Skeletal muscle tissue (tissue), 3 donors: ENCODE measurements at regions not wholly inside any gene's neighbourhood (a gene's known extent, or its start where the extent isn't known, plus 50 kb on each side); places are given as distances from the start of the nearest gene placed in this dataset.
"Not testable (repeated sequence)": the region's sequence is repeated elsewhere in the genome, so short reads cannot be mapped to it uniquely, and the experiment has no call there.

Experiments used
- H3K27ac ChIP-seq: one replicate; pipeline ENCODE4 v1.7.0; 2013; ENCODE audit warnings: mild to moderate bottlenecking, low read depth, low read length, inconsistent platforms
- H3K27me3 ChIP-seq, 3 donors: one replicate each; pipeline ENCODE4 v1.7.0; 2013; ENCODE audit warnings: low read length in 3 of 3; ENCODE audit not compliant: control insufficient read depth in 3 of 3, insufficient read depth in 3 of 3
- H3K36me3 ChIP-seq, 3 donors: one replicate each; pipeline ENCODE4 v1.7.0; 2013; ENCODE audit warnings: low read length in 3 of 3; ENCODE audit not compliant: control insufficient read depth in 3 of 3, insufficient read depth in 3 of 3
- H3K4me1 ChIP-seq, 3 donors: one replicate each; pipeline ENCODE4 v1.7.0; 2013; ENCODE audit warnings: low read length in 3 of 3, mild to moderate bottlenecking in 3 of 3; ENCODE audit not compliant: control insufficient read depth in 3 of 3, insufficient read depth in 3 of 3
- H3K4me3 ChIP-seq, 3 donors: one replicate each; pipeline ENCODE4 v1.7.0; 2013; ENCODE audit warnings: low read length in 3 of 3
- H3K9ac ChIP-seq, 3 donors: one replicate each; pipeline ENCODE4 v1.7.0; 2013; ENCODE audit warnings: low read length in 3 of 3, mild to moderate bottlenecking in 3 of 3, moderate library complexity in 2 of 3, low read depth in 1 of 3
- H3K9me3 ChIP-seq, 3 donors: one replicate each; pipeline ENCODE4 v1.7.0; 2013; ENCODE audit warnings: low read length in 3 of 3; ENCODE audit not compliant: control insufficient read depth in 3 of 3
- donor health status: Osteomylitis.

- not testable (repeated sequence) for H3K27me3 ChIP-seq, H3K9ac ChIP-seq, H3K4me3 ChIP-seq, H3K36me3 ChIP-seq, H3K4me1 ChIP-seq, H3K9me3 ChIP-seq, H3K27ac ChIP-seq
These were observed 152.9 kb downstream of the TMEM121 start for GRCh38 chr14:105678996-105679958.

GRCh38 chr14:105679959-105680735 is 153.8 kb downstream of the TMEM121 start:
- H3K27me3 ChIP-seq, H3K36me3 ChIP-seq, H3K27ac ChIP-seq, H3K4me1 ChIP-seq, H3K9me3 ChIP-seq, H3K9ac ChIP-seq, H3K4me3 ChIP-seq: not testable (repeated sequence)

GRCh38 chr14:105680736-105681098 is 154.3 kb downstream of the TMEM121 start:
- H3K9ac ChIP-seq, H3K27ac ChIP-seq, H3K4me1 ChIP-seq, H3K9me3 ChIP-seq, H3K4me3 ChIP-seq, H3K36me3 ChIP-seq, H3K27me3 ChIP-seq: not testable (repeated sequence)

GRCh38 chr14:105681606-105682185 is 155.3 kb downstream of the TMEM121 start:
- H3K4me1 ChIP-seq, H3K36me3 ChIP-seq, H3K27me3 ChIP-seq, H3K27ac ChIP-seq, H3K9ac ChIP-seq, H3K4me3 ChIP-seq, H3K9me3 ChIP-seq: not testable (repeated sequence)

GRCh38 chr14:105682442-105682841 is 156.1 kb downstream of the TMEM121 start:
- H3K9ac ChIP-seq, H3K27me3 ChIP-seq, H3K4me1 ChIP-seq, H3K9me3 ChIP-seq, H3K36me3 ChIP-seq, H3K27ac ChIP-seq, H3K4me3 ChIP-seq: not testable (repeated sequence)

GRCh38 chr14:105682956-105683570 is 156.7 kb downstream of the TMEM121 start:
- Histone ChIP-seq H3K27me3 (no peaks in the 10 kb centered on the region), H3K4me3 (no peak overlapping the region), H3K9me3 (no peaks in the 10 kb centered on the region), H3K4me1 (no peaks in the 10 kb centered on the region), H3K27ac (no peak overlapping the region), H3K9ac (no peak overlapping the region), H3K36me3 (no peaks in the 10 kb centered on the region)

- not testable (repeated sequence) for H3K9me3 ChIP-seq, H3K27ac ChIP-seq, H3K27me3 ChIP-seq, H3K4me1 ChIP-seq, H3K9ac ChIP-seq, H3K36me3 ChIP-seq, H3K4me3 ChIP-seq
These were observed 157.7 kb downstream of the TMEM121 start for GRCh38 chr14:105684056-105684455.

GRCh38 chr14:105684597-105684996 is 158.2 kb downstream of the TMEM121 start:
- H3K36me3 ChIP-seq, H3K9me3 ChIP-seq: not testable (repeated sequence)

GRCh38 chr14:105685003-105685402 is 158.6 kb downstream of the TMEM121 start:
- H3K4me1 ChIP-seq: no peaks in the 10 kb centered on the region
- H3K36me3 ChIP-seq: no peaks in the 10 kb centered on the region
- no peaks in the 10 kb centered on the region for H3K27me3 ChIP-seq
- no peak overlapping the region for H3K9ac ChIP-seq
- H3K27ac ChIP-seq: no peak overlapping the region
- H3K9me3 ChIP-seq: no peaks in the 10 kb centered on the region
- H3K4me3 ChIP-seq: no peak overlapping the region

More at GRCh38 chr14:105684597-105684996, 158.2 kb downstream of the TMEM121 start:
- H3K27me3 ChIP-seq, H3K27ac ChIP-seq, H3K9ac ChIP-seq, H3K4me3 ChIP-seq, H3K4me1 ChIP-seq: not testable (repeated sequence)

- H3K4me3 ChIP-seq, H3K9me3 ChIP-seq, H3K9ac ChIP-seq, H3K27me3 ChIP-seq, H3K4me1 ChIP-seq, H3K27ac ChIP-seq, H3K36me3 ChIP-seq: not testable (repeated sequence)
These were observed 159.2 kb downstream of the TMEM121 start for GRCh38 chr14:105685605-105686004.
